IMR-90 (cell line): ENCODE measurements at regions not wholly inside any gene's neighbourhood (a gene's known extent, or its start where the extent isn't known, plus 50 kb on each side); places are given as distances from the start of the nearest gene placed in this dataset.
A peak's percentile ranks its signal among the peaks of the same experiment; 100 is the strongest.

Experiments used
- ATAC-seq: fragments of 200-7000 bp; cut with Tn5 transposase; 2 replicates; pipeline ENCODE4 v1.9.1; 2020; ENCODE audit warnings: low read depth, mild to moderate bottlenecking, moderate library complexity
- BruUV-seq: library from RNA; stranded (reverse); fragments of 400-500 nt; replicated peaks from 2 replicates; lab custom pipeline; 2021; lab: Mats Ljungman, UMichigan
- CTCF ChIA-PET: fragments of 300-600 bp; formaldehyde crosslinking; extraction: SDS; loops from one replicate; lab custom pipeline; 2021; ENCODE audit warnings: antibody characterized with exemption; lab: Yijun Ruan, JAX
- POLR2A ChIA-PET: fragments of 300-600 bp; sonication (Branson Sonifier 250); formaldehyde crosslinking; loops from one replicate; lab custom pipeline; 2022; ENCODE audit warnings: antibody characterized with exemption; ENCODE audit not compliant: unreplicated experiment; lab: Charles Lee
- DNase-seq: peaks from one replicate; pipeline ENCODE4 v3.0.0; 2013
- H2AFZ ChIP-seq: replicated peaks from 2 replicates; pipeline ENCODE3; 2013; ENCODE audit warnings: low read length, mild to moderate bottlenecking; ENCODE audit not compliant: poor library complexity
- H2AK5ac ChIP-seq: 2 replicates; pipeline ENCODE4 v1.6.1; 2013; ENCODE audit warnings: low read depth, low read length, inconsistent platforms
- H2AK9ac ChIP-seq: replicated peaks from 2 replicates; pipeline ENCODE3; 2013; ENCODE audit warnings: mild to moderate bottlenecking, low read depth, low read length, moderate library complexity; ENCODE audit not compliant: poor library complexity
- H2BK120ac ChIP-seq: 2 replicates; pipeline ENCODE4 v1.6.1; 2013; ENCODE audit warnings: low read depth, low read length, inconsistent platforms
- H2BK15ac ChIP-seq: 3 replicates; pipeline ENCODE4 v1.6.1; 2013; ENCODE audit warnings: low read depth, low read length, inconsistent platforms
- H2BK20ac ChIP-seq: 2 replicates; pipeline ENCODE4 v1.6.1; 2013; ENCODE audit warnings: low read depth, mild to moderate bottlenecking, inconsistent platforms, low read length, moderate library complexity
- H2BK5ac ChIP-seq: 2 replicates; pipeline ENCODE4 v1.6.1; 2013; ENCODE audit warnings: mild to moderate bottlenecking, low read depth, low read length, inconsistent platforms; ENCODE audit not compliant: poor library complexity, severe bottlenecking
- H3K14ac ChIP-seq: replicated peaks from 2 replicates; pipeline ENCODE4 v1.6.1; 2013; ENCODE audit warnings: low read depth, low read length, inconsistent platforms
- H3K18ac ChIP-seq: 2 replicates; pipeline ENCODE4 v1.6.1; 2013; ENCODE audit warnings: low read depth, low read length, control low read depth
- H3K23ac ChIP-seq: 2 replicates; pipeline ENCODE4 v1.6.1; 2013; ENCODE audit warnings: low read depth, low read length, inconsistent platforms
- H3K27ac ChIP-seq: 2 replicates; pipeline ENCODE4 v1.5.1; 2013; ENCODE audit warnings: mild to moderate bottlenecking, control low read depth, low read length; ENCODE audit not compliant: insufficient read depth
- H3K27me3 ChIP-seq: 2 replicates; pipeline ENCODE4 v1.6.1; 2013; ENCODE audit warnings: low read length; ENCODE audit not compliant: control insufficient read depth, insufficient read depth
- H3K36me3 ChIP-seq: 2 replicates; pipeline ENCODE4 v1.6.1; 2013; ENCODE audit warnings: low read length, mixed read lengths; ENCODE audit not compliant: control insufficient read depth, insufficient read depth
- H3K4ac ChIP-seq: 2 replicates; pipeline ENCODE4 v1.6.1; 2013; ENCODE audit warnings: low read depth, low read length, inconsistent platforms
- H3K4me1 ChIP-seq: 2 replicates; pipeline ENCODE4 v1.6.1; 2013; ENCODE audit warnings: low read length, mixed read lengths; ENCODE audit not compliant: control insufficient read depth, insufficient read depth
- H3K4me2 ChIP-seq: 2 replicates; pipeline ENCODE4 v1.6.1; 2013; ENCODE audit warnings: low read depth, mild to moderate bottlenecking, control low read depth, low read length, moderate library complexity
- H3K4me3 ChIP-seq: 2 replicates; pipeline ENCODE4 v1.5.1; 2013; ENCODE audit warnings: low read depth, mild to moderate bottlenecking, control low read depth, low read length, moderate library complexity; ENCODE audit not compliant: insufficient read depth
- H3K56ac ChIP-seq: 2 replicates; pipeline ENCODE4 v1.6.1; 2013; ENCODE audit warnings: low read length, inconsistent platforms; ENCODE audit not compliant: insufficient read depth; ENCODE audit errors: extremely low read depth
- H3K79me1 ChIP-seq, 2 experiments: 2 replicates each; pipeline ENCODE4 v1.6.1; 2013; ENCODE audit warnings: low read length in 2 of 2, inconsistent platforms in 1 of 2, low read depth in 1 of 2
- H3K9ac ChIP-seq: 2 replicates; pipeline ENCODE4 v1.6.1; 2013; ENCODE audit warnings: low read depth, low read length, control low read depth
- H3K9me1 ChIP-seq: 2 replicates; pipeline ENCODE4 v1.6.1; 2013; ENCODE audit warnings: low read length, inconsistent platforms; ENCODE audit not compliant: insufficient read depth
- H3K9me3 ChIP-seq: 2 replicates; pipeline ENCODE4 v1.6.1; 2013; ENCODE audit warnings: low read length; ENCODE audit not compliant: control insufficient read depth, insufficient read depth
- H4K20me1 ChIP-seq: 2 replicates; pipeline ENCODE4 v1.6.1; 2013; ENCODE audit warnings: low read length, inconsistent platforms; ENCODE audit not compliant: insufficient read depth
- H4K5ac ChIP-seq: 2 replicates; pipeline ENCODE4 v1.6.1; 2013; ENCODE audit warnings: mild to moderate bottlenecking, low read depth, low read length, control low read depth
- H4K8ac ChIP-seq, 2 experiments: 2 replicates each; pipeline ENCODE4 v1.6.1; 2013; ENCODE audit warnings: low read depth in 2 of 2, low read length in 2 of 2, control low read depth in 1 of 2, inconsistent platforms in 1 of 2
- H4K91ac ChIP-seq: 2 replicates; pipeline ENCODE4 v1.6.1; 2013; ENCODE audit warnings: low read depth, low read length, inconsistent platforms; ENCODE audit not compliant: insufficient read depth
- MAFK ChIP-seq: IDR thresholded peaks from 2 replicates; pipeline ENCODE4 v1.6.1; 2012; ENCODE audit warnings: low read depth, low read length, improper control_type of control experiment
- WGBS, 2 experiments: methylation state at CpG; one replicate each; pipeline versions ENCODE4 v1.1.5 to v1.1.7; 2013; ENCODE audit warnings: missing lambda C conversion rate in 2 of 2; ENCODE audit not compliant: insufficient read length in 1 of 2; ENCODE audit errors: extremely low coverage in 2 of 2; 5-methylcytosine and 5-hydroxymethylcytosine counted together
- dilution Hi-C: fragments of 300-500 bp; cut with HindIII; formaldehyde crosslinking; loops from one replicate; pipeline ENCODE4 v1.14.3; 2018; ENCODE audit warnings: low sequenced_read_pairs; ENCODE audit not compliant: unreplicated experiment
- in situ Hi-C: fragments of 300-500 bp; cut with MboI; formaldehyde crosslinking; loops from 3 replicates; pipeline ENCODE4 v1.14.3; 2019; ENCODE audit warnings: low sequenced_read_pairs, inconsistent platforms, mixed read lengths
- intact Hi-C: fragments of 100-400 bp; cut with micrococcal nuclease; formaldehyde crosslinking; loops from 2 replicates; pipeline ENCODE4 v1.10.0; 2022

GRCh38 chr7:130951303-130951975, 217.4 kb upstream of the KLF14 start:
- Histone ChIP-seq H2AK5ac (peak overlapping the region; percentile 76), H2AFZ (peak overlapping the region; percentile 26), H3K4ac (peak overlapping the region; percentile 87), H2AK9ac (peak overlapping the region; percentile 38), H2BK15ac (peak overlapping the region; percentile 77; the same call in 2 of the 3 replicates), H2BK120ac (peak overlapping the region; percentile 74), H4K8ac (peak overlapping the region; percentile 54 to 87), H3K4me3 (no peak overlapping the region), H3K79me1 (peaks cover 27 to 76% of the 10 kb centered on the region in 2 experiments), H4K20me1 (no peaks in the 10 kb centered on the region), H3K27me3 (no peaks in the 10 kb centered on the region), H3K23ac (peak overlapping the region; percentile 87), H3K56ac (peak overlapping the region; percentile 53), H2BK5ac (peak overlapping the region; percentile 53), H3K9me3 (no peaks in the 10 kb centered on the region), H2BK20ac (peak overlapping the region; percentile 79), H4K91ac (peak overlapping the region; percentile 69), H3K14ac (peak overlapping the region; percentile 54), H4K5ac (peak overlapping the region; percentile 5), H3K9ac (no peak overlapping the region), H3K36me3 (peaks cover 14% of the 10 kb centered on the region), H3K27ac (peak overlapping the region; percentile 38), H3K18ac (peak overlapping the region; percentile 31), H3K4me1 (peaks cover 20% of the 10 kb centered on the region), H3K4me2 (no peak overlapping the region), H3K9me1 (peaks cover 17% of the 10 kb centered on the region)
- dilution Hi-C loops (no loop called here), intact Hi-C loops (no loop called here), in situ Hi-C loops (no loop called here)
- POLR2A ChIA-PET, result no interaction called here
- no peak for TF ChIP-seq MAFK
- WGBS, 2 experiments, result 52% methylated on average over 4 of the region's 14 CpGs; no CpG with 5 or more reads in 1 of the 2 experiments
- DNase-seq, result no peak
- CTCF ChIA-PET, result interaction anchor here (0.6 kb wide), 1 partner anchor 527 kb away, joined by 6 read pairs; no protein-coding TSS in a partner anchor
- no TSS peak for BruUV-seq
- peak; percentile 36 for ATAC-seq
